Fibroblast of lung (primary cell): ENCODE measurements at regions not wholly inside any gene's neighbourhood (a gene's known extent, or its start where the extent isn't known, plus 50 kb on each side); places are given as distances from the start of the nearest gene placed in this dataset.
"Not testable (repeated sequence)": the region's sequence is repeated elsewhere in the genome, so short reads cannot be mapped to it uniquely, and the experiment has no call there.

Source experiments
- DNase-seq, 2 donors: peaks; one replicate each; pipeline versions ENCODE4 v3.0.0 to v3.0.0-alpha.2; 2010; ENCODE audit warnings: low read depth in 2 of 2
- H2AFZ ChIP-seq: 2 replicates; pipeline ENCODE4 v1.5.1; 2012; ENCODE audit warnings: low read length, control low read depth, inconsistent platforms
- H3K27ac ChIP-seq: 2 replicates; pipeline ENCODE4 v1.5.1; 2011; ENCODE audit warnings: low read length, control low read depth; ENCODE audit not compliant: insufficient read depth
- H3K27me3 ChIP-seq: 2 replicates; pipeline ENCODE4 v1.5.1; 2011; ENCODE audit warnings: mild to moderate bottlenecking, low read length; ENCODE audit not compliant: control insufficient read depth, insufficient read depth
- H3K36me3 ChIP-seq: 2 replicates; pipeline ENCODE4 v1.5.1; 2011; ENCODE audit warnings: low read length; ENCODE audit not compliant: control insufficient read depth, insufficient read depth
- H3K4me1 ChIP-seq: 2 replicates; pipeline ENCODE4 v1.5.1; 2011; ENCODE audit warnings: low read length; ENCODE audit not compliant: control insufficient read depth, insufficient read depth; ENCODE audit errors: extremely low read depth
- H3K4me2 ChIP-seq: 2 replicates; pipeline ENCODE4 v1.5.1; 2011; ENCODE audit warnings: low read length, control low read depth; ENCODE audit not compliant: insufficient read depth; ENCODE audit errors: extremely low read depth
- H3K4me3 ChIP-seq, 4 experiments: fragments of 200-600 bp in 1 of 4; sonication (generic) in 1 of 4; replicated peaks in 1 of 4; 2 replicates each; pipeline ENCODE4 v1.5.1; 2011 to 2016; ENCODE audit warnings: low read length in 4 of 4, low read depth in 3 of 4, mild to moderate bottlenecking in 3 of 4, control low read depth in 2 of 4, inconsistent platforms in 1 of 4, mixed read lengths in 1 of 4; ENCODE audit not compliant: insufficient read depth in 1 of 4; ENCODE audit errors: control extremely low read depth in 1 of 4
- H3K79me2 ChIP-seq: 2 replicates; pipeline ENCODE4 v1.5.1; 2012; ENCODE audit warnings: mild to moderate bottlenecking, low read length, inconsistent platforms; ENCODE audit not compliant: control insufficient read depth, insufficient read depth
- H3K9ac ChIP-seq: 2 replicates; pipeline ENCODE4 v1.5.1; 2011; ENCODE audit warnings: mild to moderate bottlenecking, low read length, control low read depth; ENCODE audit not compliant: insufficient read depth
- H3K9me3 ChIP-seq: 2 replicates; pipeline ENCODE4 v1.5.1; 2012; ENCODE audit warnings: low read depth, low read length; ENCODE audit not compliant: control insufficient read depth, insufficient read depth
- H4K20me1 ChIP-seq: 2 replicates; pipeline ENCODE4 v1.5.1; 2011; ENCODE audit warnings: low read length; ENCODE audit not compliant: control insufficient read depth, insufficient read depth; ENCODE audit errors: extremely low read depth
- CTCF ChIP-seq, 2 donors: IDR thresholded peaks in 1 of 2; conservative IDR thresholded peaks in 1 of 2; 1 replicate in 1 of 2; 2 replicates in 1 of 2; pipeline ENCODE4 v1.5.1; 2011 to 2012; ENCODE audit warnings: low read length in 2 of 2, control low read depth in 1 of 2, inconsistent platforms in 1 of 2, low read depth in 1 of 2, mild to moderate bottlenecking in 1 of 2
- EZH2 ChIP-seq: IDR thresholded peaks from 2 replicates; pipeline ENCODE4 v1.5.1; 2012; ENCODE audit warnings: low read length, control low read depth, mild to moderate bottlenecking; ENCODE audit errors: missing control alignments

- Histone ChIP-seq H3K4me1 (no peaks in the 10 kb centered on the region), H3K27me3 (no peaks in the 10 kb centered on the region), H3K27ac (no peak overlapping the region), H3K9me3 (no peaks in the 10 kb centered on the region), H3K4me3 (no peak overlapping the region), H3K36me3 (no peaks in the 10 kb centered on the region), H4K20me1 (no peaks in the 10 kb centered on the region), H2AFZ (no peak overlapping the region), H3K9ac (no peak overlapping the region), H3K79me2 (no peaks in the 10 kb centered on the region), H3K4me2 (no peak overlapping the region)
- TF ChIP-seq EZH2 (no peak), CTCF (conservative IDR thresholded peaks at IDR 0.05 in 1 of 2, IDR thresholded peaks at IDR 0.05 in 1 of 2; ENCODE audit: low read depth in 1 of 2, low read length in 2 of 2) (no peak)
- DNase-seq, result peak in 1 of 2 donors; percentile 6
Observed at GRCh38 chr1:196002906-196003305, 605.3 kb downstream of the KCNT2 start.

- not testable (repeated sequence) for H4K20me1 ChIP-seq, H2AFZ ChIP-seq, DNase-seq, H3K4me1 ChIP-seq, H3K9me3 ChIP-seq, H3K4me2 ChIP-seq, H3K36me3 ChIP-seq, H3K27ac ChIP-seq, H3K4me3 ChIP-seq, H3K79me2 ChIP-seq, H3K27me3 ChIP-seq, H3K9ac ChIP-seq
Observed at GRCh38 chr1:196002296-196002695, 605.9 kb downstream of the KCNT2 start.

- Histone ChIP-seq H3K4me3 (no peak overlapping the region), H3K4me2 (no peak overlapping the region), H4K20me1 (no peaks in the 10 kb centered on the region), H3K27ac (no peak overlapping the region), H3K9ac (no peak overlapping the region), H2AFZ (no peak overlapping the region), H3K4me1 (no peaks in the 10 kb centered on the region), H3K27me3 (no peaks in the 10 kb centered on the region), H3K9me3 (no peaks in the 10 kb centered on the region), H3K79me2 (no peaks in the 10 kb centered on the region), H3K36me3 (no peaks in the 10 kb centered on the region)
- TF ChIP-seq EZH2 (no peak), CTCF (conservative IDR thresholded peaks at IDR 0.05 in 1 of 2, IDR thresholded peaks at IDR 0.05 in 1 of 2; ENCODE audit: low read depth in 1 of 2, low read length in 2 of 2) (no peak)
- DNase-seq, result no peak
Observed at GRCh38 chr1:196001188-196001587, 607.1 kb downstream of the KCNT2 start.

GRCh38 chr1:195999022-195999421 is 609.2 kb downstream of the KCNT2 start:
- H3K27me3 ChIP-seq, result no peaks in the 10 kb centered on the region
- TF ChIP-seq CTCF (conservative IDR thresholded peaks at IDR 0.05 in 1 of 2, IDR thresholded peaks at IDR 0.05 in 1 of 2; ENCODE audit: low read depth in 1 of 2, low read length in 2 of 2), result no peak
- TF ChIP-seq EZH2, result no peak
- no peaks in the 10 kb centered on the region for H3K9me3 ChIP-seq
- no peak overlapping the region for H3K9ac ChIP-seq
- no peaks in the 10 kb centered on the region for H3K79me2 ChIP-seq
- DNase-seq, result peak in 1 of 2 donors; percentile 1
- no peaks in the 10 kb centered on the region for H3K4me1 ChIP-seq
- no peaks in the 10 kb centered on the region for H4K20me1 ChIP-seq
- H3K27ac ChIP-seq, result no peak overlapping the region
- H3K4me2 ChIP-seq, result no peak overlapping the region
- H3K36me3 ChIP-seq, result no peaks in the 10 kb centered on the region
- H2AFZ ChIP-seq, result no peak overlapping the region
- no peak overlapping the region for H3K4me3 ChIP-seq
